HEK293 (cell line): ENCODE measurements at regions not wholly inside any gene's neighbourhood (a gene's known extent, or its start where the extent isn't known, plus 50 kb on each side); places are given as distances from the start of the nearest gene placed in this dataset.

ENCODE experiments used
- CTCF ChIA-PET: fragments of 350-600 bp; formaldehyde crosslinking; extraction: SDS; loops from one replicate; lab custom pipeline; 2021; ENCODE audit warnings: antibody characterized with exemption; lab: Yijun Ruan, JAX
- POLR2A ChIA-PET: fragments of 300-600 bp; formaldehyde crosslinking; extraction: SDS; loops from one replicate; lab custom pipeline; 2020; ENCODE audit warnings: antibody characterized with exemption, inconsistent platforms; lab: Yijun Ruan, JAX
- H3K27ac ChIP-seq: fragments of 200-500 bp; sonication (Bioruptor generic); 2 replicates; pipeline ENCODE4 v1.5.1; 2014; ENCODE audit warnings: low read depth, low read length, control low read depth, inconsistent platforms; ENCODE audit errors: extremely low read depth
- H3K36me3 ChIP-seq, 2 experiments: fragments of 200-500 bp in 1 of 2; sonication (Bioruptor generic) in 1 of 2; 1 replicate in 1 of 2; 2 replicates in 1 of 2; pipeline ENCODE4 v1.5.1; 2014 to 2017; ENCODE audit warnings: inconsistent platforms in 2 of 2, low read length in 2 of 2; ENCODE audit not compliant: control insufficient read depth in 2 of 2, insufficient read depth in 1 of 2
- H3K4me1 ChIP-seq: fragments of 200-500 bp; sonication (Bioruptor generic); 2 replicates; pipeline ENCODE4 v1.5.1; 2014; ENCODE audit warnings: mild to moderate bottlenecking, low read length, inconsistent platforms; ENCODE audit not compliant: control insufficient read depth, insufficient read depth
- H3K4me3 ChIP-seq: 2 replicates; pipeline ENCODE4 v1.5.1; 2011; ENCODE audit warnings: low read depth, mild to moderate bottlenecking, control low read depth, low read length, moderate library complexity
- H3K9me3 ChIP-seq: fragments of 200-500 bp; sonication (Bioruptor generic); 2 replicates; pipeline ENCODE4 v1.5.1; 2014; ENCODE audit warnings: low read depth, low read length, inconsistent platforms; ENCODE audit not compliant: control insufficient read depth, insufficient read depth
- ATF2 ChIP-seq: fragments of 450-650 bp; formaldehyde crosslinking; IDR thresholded peaks from 2 replicates; pipeline ENCODE4 v1.5.1; 2016; ENCODE audit warnings: missing biosample characterization, missing genetic modification characterization, low read depth
- FEZF1 ChIP-seq: fragments of 450-650 bp; formaldehyde crosslinking; IDR thresholded peaks from 2 replicates; pipeline ENCODE4 v1.5.1; 2016; ENCODE audit warnings: missing biosample characterization, missing genetic modification characterization
- HOXC10 ChIP-seq: sonication (generic); formaldehyde crosslinking; IDR thresholded peaks from 2 replicates; pipeline ENCODE4 v1.8.1; 2023; ENCODE audit warnings: mild to moderate bottlenecking, missing genetic modification reagents
- KLF16 ChIP-seq: fragments of 450-650 bp; formaldehyde crosslinking; IDR thresholded peaks from 2 replicates; pipeline ENCODE4 v1.5.1; 2017; ENCODE audit warnings: missing biosample characterization, missing genetic modification characterization
- KLF8 ChIP-seq: fragments of 450-650 bp; formaldehyde crosslinking; IDR thresholded peaks from 2 replicates; pipeline ENCODE4 v1.5.1; 2016; ENCODE audit warnings: missing biosample characterization, missing genetic modification characterization
- MYNN ChIP-seq: fragments of 450-650 bp; formaldehyde crosslinking; IDR thresholded peaks from 2 replicates; pipeline ENCODE4 v1.5.1; 2016; ENCODE audit warnings: missing biosample characterization, missing genetic modification characterization, borderline replicate concordance
- SALL2 ChIP-seq: fragments of 450-650 bp; formaldehyde crosslinking; IDR thresholded peaks from 2 replicates; pipeline ENCODE4 v1.5.0; 2017; ENCODE audit warnings: missing biosample characterization, mild to moderate bottlenecking, missing genetic modification characterization, borderline replicate concordance
- SP3 ChIP-seq: fragments of 450-650 bp; formaldehyde crosslinking; IDR thresholded peaks from 2 replicates; pipeline ENCODE4 v1.5.1; 2016; ENCODE audit warnings: missing biosample characterization, missing genetic modification characterization
- ZBTB10 ChIP-seq: fragments of 450-650 bp; formaldehyde crosslinking; IDR thresholded peaks from 2 replicates; pipeline ENCODE4 v1.5.1; 2016; ENCODE audit warnings: missing biosample characterization, missing genetic modification characterization
- ZNF114 ChIP-seq: fragments of 450-650 bp; formaldehyde crosslinking; IDR thresholded peaks from 2 replicates; pipeline ENCODE4 v1.5.0; 2017; ENCODE audit warnings: missing biosample characterization, missing genetic modification characterization
- ZNF184 ChIP-seq: fragments of 450-650 bp; IDR thresholded peaks from 2 replicates; pipeline ENCODE4 v1.5.1; 2018; ENCODE audit warnings: missing biosample characterization, mild to moderate bottlenecking, missing genetic modification characterization
- ZNF366 ChIP-seq: fragments of 450-650 bp; formaldehyde crosslinking; conservative IDR thresholded peaks from 2 replicates; pipeline ENCODE4 v1.5.1; 2016; ENCODE audit warnings: missing biosample characterization, missing genetic modification characterization
- ZNF37A ChIP-seq: fragments of 450-650 bp; IDR thresholded peaks from 2 replicates; pipeline ENCODE4 v1.5.1; 2018; ENCODE audit warnings: missing biosample characterization, missing genetic modification characterization
- ZNF585B ChIP-seq: fragments of 450-650 bp; formaldehyde crosslinking; IDR thresholded peaks from 2 replicates; pipeline ENCODE4 v1.5.1; 2016; ENCODE audit warnings: missing biosample characterization, missing genetic modification characterization
- ZNF677 ChIP-seq: fragments of 450-650 bp; IDR thresholded peaks from 2 replicates; pipeline ENCODE4 v1.5.0; 2018; ENCODE audit warnings: missing biosample characterization, mild to moderate bottlenecking, missing genetic modification characterization, moderate library complexity
- TF ChIP-seq, protein P1 (sequence below): fragments of 450-650 bp; formaldehyde crosslinking; IDR thresholded peaks from 2 replicates; pipeline ENCODE4 v1.5.1; 2016; ENCODE audit warnings: missing biosample characterization, missing genetic modification characterization
- TF ChIP-seq, protein P2 (sequence below): fragments of 450-650 bp; formaldehyde crosslinking; IDR thresholded peaks from 2 replicates; pipeline ENCODE4 v1.5.1; 2017; ENCODE audit warnings: missing biosample characterization, missing genetic modification characterization
- TF ChIP-seq, protein P3 (sequence below): fragments of 450-650 bp; formaldehyde crosslinking; IDR thresholded peaks from 2 replicates; pipeline ENCODE4 v1.5.1; 2017; ENCODE audit warnings: missing biosample characterization, missing genetic modification characterization

GRCh38 chr2:167424803-167425755 is 536.8 kb downstream of the XIRP2 start:
- ChIA-PET POLR2A (no interaction called here), CTCF (interaction anchor here (0.7 kb wide), 1 partner anchor 621 kb away, joined by 3 read pairs; no protein-coding TSS in a partner anchor)
- Histone ChIP-seq H3K4me1 (no peaks in the 10 kb centered on the region), H3K36me3 (no peaks in the 10 kb centered on the region), H3K27ac (no peak overlapping the region), H3K9me3 (no peaks in the 10 kb centered on the region), H3K4me3 (no peak overlapping the region)
- TF ChIP-seq ZNF585B, result no peak
- no peak for TF ChIP-seq SALL2 (tag by site-specific recombination)
- TF ChIP-seq HOXC10 (CRISPR knock-in tag), result no peak
- TF ChIP-seq KLF16 (tag by site-specific recombination), result no peak
- no peak for TF ChIP-seq ATF2 (tag by site-specific recombination)
- TF ChIP-seq MYNN (tag by site-specific recombination), result no peak
- no peak for TF ChIP-seq ZBTB10 (tag by site-specific recombination)
- no peak for TF ChIP-seq FEZF1 (tag by site-specific recombination)
- TF ChIP-seq, protein P1, sequence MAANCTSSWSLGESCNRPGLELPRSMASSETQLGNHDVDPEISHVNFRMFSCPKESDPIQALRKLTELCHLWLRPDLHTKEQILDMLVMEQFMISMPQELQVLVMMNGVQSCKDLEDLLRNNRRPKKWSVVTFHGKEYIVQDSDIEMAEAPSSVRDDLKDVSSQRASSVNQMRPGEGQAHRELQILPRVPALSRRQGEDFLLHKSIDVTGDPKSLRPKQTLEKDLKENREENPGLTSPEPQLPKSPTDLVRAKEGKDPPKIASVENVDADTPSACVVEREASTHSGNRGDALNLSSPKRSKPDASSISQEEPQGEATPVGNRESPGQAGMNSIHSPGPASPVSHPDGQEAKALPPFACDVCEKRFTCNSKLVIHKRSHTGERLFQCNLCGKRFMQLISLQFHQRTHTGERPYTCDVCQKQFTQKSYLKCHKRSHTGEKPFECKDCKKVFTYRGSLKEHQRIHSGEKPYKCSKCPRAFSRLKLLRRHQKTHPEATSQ (tag by site-specific recombination), result no peak
- TF ChIP-seq ZNF677, result no peak
- TF ChIP-seq, protein P2, sequence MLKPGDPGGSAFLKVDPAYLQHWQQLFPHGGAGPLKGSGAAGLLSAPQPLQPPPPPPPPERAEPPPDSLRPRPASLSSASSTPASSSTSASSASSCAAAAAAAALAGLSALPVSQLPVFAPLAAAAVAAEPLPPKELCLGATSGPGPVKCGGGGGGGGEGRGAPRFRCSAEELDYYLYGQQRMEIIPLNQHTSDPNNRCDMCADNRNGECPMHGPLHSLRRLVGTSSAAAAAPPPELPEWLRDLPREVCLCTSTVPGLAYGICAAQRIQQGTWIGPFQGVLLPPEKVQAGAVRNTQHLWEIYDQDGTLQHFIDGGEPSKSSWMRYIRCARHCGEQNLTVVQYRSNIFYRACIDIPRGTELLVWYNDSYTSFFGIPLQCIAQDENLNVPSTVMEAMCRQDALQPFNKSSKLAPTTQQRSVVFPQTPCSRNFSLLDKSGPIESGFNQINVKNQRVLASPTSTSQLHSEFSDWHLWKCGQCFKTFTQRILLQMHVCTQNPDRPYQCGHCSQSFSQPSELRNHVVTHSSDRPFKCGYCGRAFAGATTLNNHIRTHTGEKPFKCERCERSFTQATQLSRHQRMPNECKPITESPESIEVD (tag by site-specific recombination), result no peak
- TF ChIP-seq, protein P3, sequence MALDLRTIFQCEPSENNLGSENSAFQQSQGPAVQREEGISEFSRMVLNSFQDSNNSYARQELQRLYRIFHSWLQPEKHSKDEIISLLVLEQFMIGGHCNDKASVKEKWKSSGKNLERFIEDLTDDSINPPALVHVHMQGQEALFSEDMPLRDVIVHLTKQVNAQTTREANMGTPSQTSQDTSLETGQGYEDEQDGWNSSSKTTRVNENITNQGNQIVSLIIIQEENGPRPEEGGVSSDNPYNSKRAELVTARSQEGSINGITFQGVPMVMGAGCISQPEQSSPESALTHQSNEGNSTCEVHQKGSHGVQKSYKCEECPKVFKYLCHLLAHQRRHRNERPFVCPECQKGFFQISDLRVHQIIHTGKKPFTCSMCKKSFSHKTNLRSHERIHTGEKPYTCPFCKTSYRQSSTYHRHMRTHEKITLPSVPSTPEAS, result no peak
- no peak for TF ChIP-seq ZNF37A (tag by site-specific recombination)
- TF ChIP-seq ZNF184, result no peak
- no peak for TF ChIP-seq SP3 (tag by site-specific recombination)
- no peak for TF ChIP-seq ZNF366 (tag by site-specific recombination)
- no peak for TF ChIP-seq KLF8 (tag by site-specific recombination)
- TF ChIP-seq ZNF114 (tag by site-specific recombination), result no peak
